Tibial nerve (tissue), 4 donors: ENCODE measurements at regions not wholly inside any gene's neighbourhood (a gene's known extent, or its start where the extent isn't known, plus 50 kb on each side); places are given as distances from the start of the nearest gene placed in this dataset.

Experiments
- EP300 ChIP-seq, 2 donors: sonication (generic); formaldehyde crosslinking; IDR thresholded peaks; one replicate each; pipeline ENCODE4 v1.6.1; 2017; ENCODE audit warnings: antibody characterized with exemption in 2 of 2, mild to moderate bottlenecking in 1 of 2
- POLR2A ChIP-seq, 2 donors: fragments of 450-650 bp; IDR thresholded peaks; one replicate each; pipeline ENCODE4 v1.6.1; 2017; ENCODE audit warnings: antibody characterized with exemption in 2 of 2, mild to moderate bottlenecking in 2 of 2, moderate library complexity in 2 of 2
- TF ChIP-seq, protein P1 (sequence below), 5 experiments: fragments of 200-600 bp in 3 of 5; fragments of 450-650 bp in 2 of 5; sonication (generic) in 3 of 5; IDR thresholded peaks; one replicate each; pipeline ENCODE4 v1.5.1; 2016 to 2019; ENCODE audit warnings: antibody characterized with exemption in 5 of 5, mild to moderate bottlenecking in 3 of 5, moderate library complexity in 2 of 5

DNA sequence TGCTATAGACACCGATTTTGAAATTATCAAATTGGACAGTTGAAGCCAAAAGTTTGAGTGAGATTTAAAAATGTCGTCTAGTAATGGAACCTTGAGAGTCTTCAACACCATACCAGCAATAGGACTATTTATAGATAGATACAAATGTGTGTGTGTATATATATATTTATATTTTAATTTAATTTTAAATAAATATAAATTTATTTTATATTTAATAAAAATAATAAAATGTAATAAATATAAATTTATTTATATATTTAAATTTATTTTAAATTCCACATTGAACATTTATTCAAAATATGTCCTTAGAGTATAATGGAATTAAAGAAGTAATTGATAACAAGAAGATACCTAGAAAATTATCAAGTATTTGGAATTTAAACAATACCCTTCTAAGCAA lies 221.9 kb upstream of the CXXC4 start:
- TF ChIP-seq, protein P1, sequence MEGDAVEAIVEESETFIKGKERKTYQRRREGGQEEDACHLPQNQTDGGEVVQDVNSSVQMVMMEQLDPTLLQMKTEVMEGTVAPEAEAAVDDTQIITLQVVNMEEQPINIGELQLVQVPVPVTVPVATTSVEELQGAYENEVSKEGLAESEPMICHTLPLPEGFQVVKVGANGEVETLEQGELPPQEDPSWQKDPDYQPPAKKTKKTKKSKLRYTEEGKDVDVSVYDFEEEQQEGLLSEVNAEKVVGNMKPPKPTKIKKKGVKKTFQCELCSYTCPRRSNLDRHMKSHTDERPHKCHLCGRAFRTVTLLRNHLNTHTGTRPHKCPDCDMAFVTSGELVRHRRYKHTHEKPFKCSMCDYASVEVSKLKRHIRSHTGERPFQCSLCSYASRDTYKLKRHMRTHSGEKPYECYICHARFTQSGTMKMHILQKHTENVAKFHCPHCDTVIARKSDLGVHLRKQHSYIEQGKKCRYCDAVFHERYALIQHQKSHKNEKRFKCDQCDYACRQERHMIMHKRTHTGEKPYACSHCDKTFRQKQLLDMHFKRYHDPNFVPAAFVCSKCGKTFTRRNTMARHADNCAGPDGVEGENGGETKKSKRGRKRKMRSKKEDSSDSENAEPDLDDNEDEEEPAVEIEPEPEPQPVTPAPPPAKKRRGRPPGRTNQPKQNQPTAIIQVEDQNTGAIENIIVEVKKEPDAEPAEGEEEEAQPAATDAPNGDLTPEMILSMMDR (IDR thresholded peaks at IDR 0.05) = no peak
- TF ChIP-seq POLR2A (IDR thresholded peaks at IDR 0.05) (no peak), EP300 (IDR thresholded peaks at IDR 0.05) (no peak)
